Breast epithelium (tissue), 3 donors: ENCODE measurements at regions not wholly inside any gene's neighbourhood (a gene's known extent, or its start where the extent isn't known, plus 50 kb on each side); places are given as distances from the start of the nearest gene placed in this dataset.

ENCODE experiments used
- POLR2A ChIP-seq: fragments of 450-650 bp; IDR thresholded peaks from one replicate; pipeline ENCODE4 v1.6.1; 2016; ENCODE audit warnings: antibody characterized with exemption, mild to moderate bottlenecking, moderate library complexity
- TF ChIP-seq, protein P1 (sequence below), 3 donors: fragments of 450-650 bp; IDR thresholded peaks; one replicate each; pipeline ENCODE4 v1.5.1; 2016 to 2017; ENCODE audit warnings: antibody characterized with exemption in 3 of 3, mild to moderate bottlenecking in 3 of 3, moderate library complexity in 3 of 3

DNA sequence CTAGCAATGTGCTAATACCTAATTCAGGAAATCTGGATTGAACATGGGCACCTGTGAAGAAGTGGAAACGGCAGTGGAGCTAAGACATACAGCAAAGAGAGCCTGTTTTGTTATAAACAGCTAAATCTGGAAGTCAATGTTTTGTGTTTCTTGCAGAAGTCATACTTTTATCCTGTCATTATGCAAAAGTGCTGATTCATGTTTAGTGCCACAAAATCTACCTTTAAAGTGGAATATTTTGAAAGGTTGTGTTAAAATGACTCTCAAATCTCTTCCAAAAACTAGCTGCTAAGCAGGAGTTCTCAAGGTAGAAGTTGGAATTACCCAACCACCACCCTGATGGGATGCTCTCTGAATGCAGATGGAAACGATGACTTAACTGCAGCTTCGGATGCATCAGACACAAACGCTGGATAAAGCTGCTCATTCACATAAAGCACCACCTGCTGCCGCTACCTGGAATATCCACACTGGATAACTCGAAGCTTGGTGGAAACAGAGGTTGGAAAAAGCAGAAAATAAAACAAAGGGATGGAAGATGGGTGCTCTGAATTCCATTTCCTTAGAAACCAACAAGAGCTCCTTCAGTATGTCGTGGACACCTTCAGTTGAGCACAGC, 132.6 kb upstream of the ZNF236 start:
- TF ChIP-seq, protein P1, sequence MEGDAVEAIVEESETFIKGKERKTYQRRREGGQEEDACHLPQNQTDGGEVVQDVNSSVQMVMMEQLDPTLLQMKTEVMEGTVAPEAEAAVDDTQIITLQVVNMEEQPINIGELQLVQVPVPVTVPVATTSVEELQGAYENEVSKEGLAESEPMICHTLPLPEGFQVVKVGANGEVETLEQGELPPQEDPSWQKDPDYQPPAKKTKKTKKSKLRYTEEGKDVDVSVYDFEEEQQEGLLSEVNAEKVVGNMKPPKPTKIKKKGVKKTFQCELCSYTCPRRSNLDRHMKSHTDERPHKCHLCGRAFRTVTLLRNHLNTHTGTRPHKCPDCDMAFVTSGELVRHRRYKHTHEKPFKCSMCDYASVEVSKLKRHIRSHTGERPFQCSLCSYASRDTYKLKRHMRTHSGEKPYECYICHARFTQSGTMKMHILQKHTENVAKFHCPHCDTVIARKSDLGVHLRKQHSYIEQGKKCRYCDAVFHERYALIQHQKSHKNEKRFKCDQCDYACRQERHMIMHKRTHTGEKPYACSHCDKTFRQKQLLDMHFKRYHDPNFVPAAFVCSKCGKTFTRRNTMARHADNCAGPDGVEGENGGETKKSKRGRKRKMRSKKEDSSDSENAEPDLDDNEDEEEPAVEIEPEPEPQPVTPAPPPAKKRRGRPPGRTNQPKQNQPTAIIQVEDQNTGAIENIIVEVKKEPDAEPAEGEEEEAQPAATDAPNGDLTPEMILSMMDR (IDR thresholded peaks at IDR 0.05): no peak
- TF ChIP-seq POLR2A: no peak
